GM12865 (cell line): ENCODE measurements at regions not wholly inside any gene's neighbourhood (a gene's known extent, or its start where the extent isn't known, plus 50 kb on each side); places are given as distances from the start of the nearest gene placed in this dataset.

Experiments
- DNase-seq: peaks from one replicate; pipeline ENCODE4 v3.0.0; 2010; ENCODE audit warnings: low read depth
- H3K4me3 ChIP-seq: 2 replicates; pipeline ENCODE4 v1.5.1; 2011; ENCODE audit warnings: mild to moderate bottlenecking, low read depth, low read length, control low read depth
- TF ChIP-seq, protein P1 (sequence below): IDR thresholded peaks from 2 replicates; pipeline ENCODE4 v1.5.1; 2011; ENCODE audit warnings: low read length, control low read depth, low read depth, inconsistent platforms; ENCODE audit not compliant: insufficient read depth; ENCODE audit errors: missing control alignments

DNA sequence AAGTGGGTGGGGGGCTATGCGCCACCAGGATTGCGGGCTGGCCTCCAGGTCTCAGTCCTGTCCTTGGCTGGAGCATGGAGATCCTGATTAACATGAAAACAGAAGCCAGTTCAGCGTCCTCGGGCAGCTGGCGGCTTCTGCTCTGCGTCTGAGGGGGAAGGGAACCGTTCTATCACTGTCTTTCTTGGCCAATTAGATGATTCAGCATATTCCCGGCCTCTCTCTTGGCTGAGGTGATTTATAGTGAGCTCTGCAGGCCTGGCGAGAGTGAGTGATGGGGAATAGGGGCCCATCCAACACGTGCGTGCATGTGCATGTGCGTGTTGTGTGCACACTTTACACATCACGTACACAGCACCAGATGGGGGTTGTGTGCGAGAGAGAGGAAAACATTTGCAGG lies 145.8 kb upstream of the ATP6AP2 start:
- TF ChIP-seq, protein P1, sequence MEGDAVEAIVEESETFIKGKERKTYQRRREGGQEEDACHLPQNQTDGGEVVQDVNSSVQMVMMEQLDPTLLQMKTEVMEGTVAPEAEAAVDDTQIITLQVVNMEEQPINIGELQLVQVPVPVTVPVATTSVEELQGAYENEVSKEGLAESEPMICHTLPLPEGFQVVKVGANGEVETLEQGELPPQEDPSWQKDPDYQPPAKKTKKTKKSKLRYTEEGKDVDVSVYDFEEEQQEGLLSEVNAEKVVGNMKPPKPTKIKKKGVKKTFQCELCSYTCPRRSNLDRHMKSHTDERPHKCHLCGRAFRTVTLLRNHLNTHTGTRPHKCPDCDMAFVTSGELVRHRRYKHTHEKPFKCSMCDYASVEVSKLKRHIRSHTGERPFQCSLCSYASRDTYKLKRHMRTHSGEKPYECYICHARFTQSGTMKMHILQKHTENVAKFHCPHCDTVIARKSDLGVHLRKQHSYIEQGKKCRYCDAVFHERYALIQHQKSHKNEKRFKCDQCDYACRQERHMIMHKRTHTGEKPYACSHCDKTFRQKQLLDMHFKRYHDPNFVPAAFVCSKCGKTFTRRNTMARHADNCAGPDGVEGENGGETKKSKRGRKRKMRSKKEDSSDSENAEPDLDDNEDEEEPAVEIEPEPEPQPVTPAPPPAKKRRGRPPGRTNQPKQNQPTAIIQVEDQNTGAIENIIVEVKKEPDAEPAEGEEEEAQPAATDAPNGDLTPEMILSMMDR, result no peak
- no peak for DNase-seq
- H3K4me3 ChIP-seq, result no peak overlapping the region

- DNase-seq, result no peak
- H3K4me3 ChIP-seq, result no peak overlapping the region
- TF ChIP-seq, protein P1, result no peak
These were observed 146.3 kb upstream of the ATP6AP2 start for GRCh38 chrX:40434443-40434842.

GRCh38 chrX:40433160-40433559 lies 147.6 kb upstream of the ATP6AP2 start:
- H3K4me3 ChIP-seq, result no peak overlapping the region
- no peak for DNase-seq
- TF ChIP-seq, protein P1, result no peak

- no peak for DNase-seq
- H3K4me3 ChIP-seq, result no peak overlapping the region
- TF ChIP-seq, protein P1, result no peak
These were observed 156.5 kb upstream of the ATP6AP2 start for GRCh38 chrX:40424259-40424658.

DNA sequence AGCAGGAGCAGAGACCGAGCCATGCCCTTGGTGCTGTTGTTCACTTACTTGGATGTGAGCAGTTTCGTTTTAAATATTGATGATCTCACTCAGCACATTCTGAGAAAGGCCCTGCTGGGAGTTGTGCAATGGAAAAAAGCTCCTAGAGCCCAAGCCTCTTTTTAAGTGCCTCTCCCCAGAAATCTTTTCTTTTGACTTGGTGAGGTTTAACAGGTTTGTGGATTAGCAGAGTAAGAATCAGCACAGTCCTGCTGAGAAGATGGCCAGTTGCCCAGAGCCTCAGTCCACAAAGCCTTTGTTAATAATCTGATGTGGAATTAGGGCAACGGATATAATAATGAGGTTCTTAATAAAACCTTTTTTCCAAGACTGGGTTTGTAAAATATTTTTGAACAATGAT lies 157.5 kb upstream of the ATP6AP2 start:
- TF ChIP-seq, protein P1, result no peak
- DNase-seq, result peak; percentile 24

GRCh38 chrX:40422021-40422420 lies 158.7 kb upstream of the ATP6AP2 start:
- TF ChIP-seq, protein P1, result no peak
- no peak for DNase-seq
- H3K4me3 ChIP-seq, result no peak overlapping the region

More for the DNA sequence above, 157.5 kb upstream of the ATP6AP2 start:
- no peak overlapping the region for H3K4me3 ChIP-seq
